Medulla oblongata (tissue), 1 donor: ENCODE measurements at regions not wholly inside any gene's neighbourhood (a gene's known extent, or its start where the extent isn't known, plus 50 kb on each side); places are given as distances from the start of the nearest gene placed in this dataset.
A peak's percentile ranks its signal among the peaks of the same experiment; 100 is the strongest.

ENCODE experiments used
- DNase-seq: peaks from one replicate; pipeline ENCODE4 v3.0.0-alpha.2; 2015; ENCODE audit errors: extremely low spot score

GRCh38 chr4:125940426-125940825 is 625.7 kb downstream of the FAT4 start:
- no peak for DNase-seq

DNA sequence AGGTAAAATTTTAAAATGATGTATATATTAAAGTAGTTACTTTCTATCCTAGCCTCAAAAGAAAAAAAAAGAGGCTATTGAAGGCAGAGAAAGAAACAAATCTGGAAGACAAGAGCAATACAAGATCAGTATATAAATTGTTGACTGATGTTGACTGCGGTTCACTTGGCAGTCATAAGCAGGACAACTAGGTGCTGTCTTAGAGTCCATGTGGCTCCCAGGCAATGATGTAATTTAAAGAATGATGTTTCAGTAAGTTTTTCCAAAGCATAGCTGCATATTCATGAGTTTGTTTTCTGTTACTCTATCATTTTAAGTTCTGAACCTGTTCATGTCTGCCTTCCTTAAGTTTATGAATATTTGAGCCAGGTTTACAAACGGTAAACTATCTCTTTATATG is 630.2 kb downstream of the FAT4 start:
- no peak for DNase-seq

DNA sequence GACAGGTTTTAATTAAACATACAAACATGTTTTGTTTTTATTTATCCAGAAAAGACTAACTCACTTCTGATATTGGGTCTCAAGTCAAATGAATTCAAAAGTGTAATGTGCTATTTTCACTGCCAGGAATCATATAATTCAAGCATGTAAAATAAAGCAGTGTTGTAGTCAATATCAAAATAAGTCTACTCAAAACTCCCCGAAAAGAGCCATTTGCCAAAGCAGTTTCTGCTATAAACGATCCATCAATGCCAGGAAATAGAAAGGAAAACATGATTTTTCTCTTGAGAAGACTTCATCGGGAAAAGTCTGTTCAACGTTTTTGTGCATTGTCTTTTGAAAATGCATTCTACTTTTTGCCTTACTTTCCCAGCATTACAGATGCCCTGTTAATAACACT is 633.3 kb downstream of the FAT4 start:
- no peak for DNase-seq

GRCh38 chr4:125951261-125951887 is 636.6 kb downstream of the FAT4 start:
- peak; percentile 19 for DNase-seq

GRCh38 chr4:125952631-125953030 is 637.9 kb downstream of the FAT4 start:
- no peak for DNase-seq

GRCh38 chr4:125956276-125956675 is 641.5 kb downstream of the FAT4 start:
- no peak for DNase-seq

- no peak for DNase-seq
Measured at GRCh38 chr4:125958519-125958918, 643.8 kb downstream of the FAT4 start.

- DNase-seq: no peak
Measured at GRCh38 chr4:125961626-125962025, 646.9 kb downstream of the FAT4 start.

GRCh38 chr4:125975861-125976397 is 661.2 kb downstream of the FAT4 start:
- no peak for DNase-seq

- no peak for DNase-seq
Measured at GRCh38 chr4:125979950-125980349, 665.2 kb downstream of the FAT4 start.

DNA sequence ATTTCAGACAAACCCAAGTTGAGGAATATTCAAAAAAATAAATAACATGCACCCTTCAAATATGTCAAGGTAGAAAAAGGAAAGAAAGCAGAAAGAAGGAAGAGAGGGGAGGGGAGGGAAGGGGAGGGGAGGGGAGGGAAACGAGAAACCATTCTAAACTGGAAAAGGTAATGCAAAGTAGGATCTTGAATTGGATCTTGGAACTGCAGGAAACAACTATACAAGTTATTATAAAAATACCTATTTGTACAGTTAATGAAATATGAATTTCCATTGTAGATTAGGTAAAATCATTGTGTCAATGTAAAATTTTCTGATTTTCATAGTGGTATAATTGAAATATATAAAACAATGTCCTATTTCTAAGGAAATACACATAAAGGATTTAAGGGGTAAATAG is 668.4 kb downstream of the FAT4 start:
- no peak for DNase-seq

DNA sequence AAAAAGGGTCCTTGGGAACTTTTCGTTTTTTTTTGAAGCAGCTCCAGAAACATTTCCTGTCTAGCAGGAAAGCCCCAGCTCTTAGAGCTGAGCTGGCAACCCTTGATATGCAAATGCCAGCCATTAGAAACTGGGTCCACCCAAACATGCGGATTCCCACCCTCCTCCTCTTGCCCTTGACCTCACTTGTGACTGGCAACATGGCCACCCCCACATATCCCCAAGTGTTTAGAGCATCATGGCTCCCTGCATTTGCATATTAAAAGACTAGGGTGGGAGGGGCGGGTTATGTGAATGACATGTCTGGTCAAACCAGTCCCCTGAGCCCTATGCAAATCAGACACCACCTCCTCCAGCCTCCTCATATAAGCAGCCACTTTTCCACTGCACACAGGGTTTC is 671.1 kb downstream of the FAT4 start:
- DNase-seq: no peak

GRCh38 chr4:125986307-125986706 is 671.6 kb downstream of the FAT4 start:
- DNase-seq: no peak

- DNase-seq: no peak
Measured at GRCh38 chr4:125988464-125988863, 673.7 kb downstream of the FAT4 start.

DNA sequence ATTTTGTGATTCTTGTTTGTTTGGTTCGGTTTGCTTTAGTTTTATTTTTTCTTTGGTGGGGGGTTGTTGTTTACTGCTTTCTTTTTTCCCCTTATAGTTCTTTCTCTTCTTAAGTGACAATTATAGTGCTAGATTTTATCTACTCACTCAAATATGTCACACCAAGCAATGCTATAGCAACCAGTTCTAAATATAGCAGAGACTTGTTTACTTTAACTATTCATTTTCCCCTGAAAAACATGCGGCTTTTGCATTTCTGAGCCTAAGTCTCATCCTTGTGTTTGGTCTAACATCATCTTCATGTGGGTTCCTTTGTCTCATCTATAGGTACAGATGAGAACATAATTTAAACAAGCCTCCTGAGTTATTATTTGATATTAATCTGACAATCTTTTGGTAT is 676.6 kb downstream of the FAT4 start:
- no peak for DNase-seq

DNA sequence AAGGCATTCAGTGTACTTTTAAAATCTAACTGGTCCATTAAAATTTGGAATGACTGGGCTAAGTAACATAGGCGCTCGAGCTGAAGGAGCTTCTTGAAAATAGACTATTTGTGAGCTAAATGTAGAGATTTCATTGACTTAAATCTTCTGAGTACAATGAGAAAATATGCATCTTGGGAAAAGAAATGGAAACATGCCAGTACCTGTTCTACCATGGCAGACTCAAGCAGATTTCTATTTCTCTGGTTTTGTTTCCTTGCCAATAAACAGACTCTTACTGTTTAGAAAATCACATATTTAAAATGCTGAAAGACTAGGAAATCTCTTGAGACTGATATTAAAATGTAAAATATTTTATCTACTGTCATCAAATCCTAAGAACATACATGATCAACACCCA is 678.1 kb downstream of the FAT4 start:
- no peak for DNase-seq

- DNase-seq: no peak
Measured at GRCh38 chr4:125994024-125994423, 679.3 kb downstream of the FAT4 start.

- DNase-seq: no peak
Measured at GRCh38 chr4:125994430-125994829, 679.7 kb downstream of the FAT4 start.

DNA sequence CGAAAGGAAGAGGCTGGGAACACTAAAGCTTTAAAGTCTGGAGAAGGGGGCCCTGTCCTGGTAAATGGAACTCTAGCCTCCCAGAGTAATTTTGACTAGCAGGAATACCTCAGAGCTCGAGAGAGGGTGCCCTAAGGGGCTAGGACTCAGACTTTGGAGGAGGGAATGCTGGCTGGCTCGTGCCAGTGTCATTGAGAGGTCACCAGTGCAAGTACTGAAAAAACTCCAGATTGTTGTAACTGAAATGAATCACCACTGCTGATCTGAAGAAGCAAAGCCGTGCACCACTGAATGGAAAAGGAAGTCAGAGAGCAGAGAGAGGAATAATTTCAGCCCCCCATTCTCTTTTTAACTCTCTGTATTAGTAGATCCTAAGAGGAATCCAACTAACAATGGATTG is 690.2 kb downstream of the FAT4 start:
- no peak for DNase-seq

DNA sequence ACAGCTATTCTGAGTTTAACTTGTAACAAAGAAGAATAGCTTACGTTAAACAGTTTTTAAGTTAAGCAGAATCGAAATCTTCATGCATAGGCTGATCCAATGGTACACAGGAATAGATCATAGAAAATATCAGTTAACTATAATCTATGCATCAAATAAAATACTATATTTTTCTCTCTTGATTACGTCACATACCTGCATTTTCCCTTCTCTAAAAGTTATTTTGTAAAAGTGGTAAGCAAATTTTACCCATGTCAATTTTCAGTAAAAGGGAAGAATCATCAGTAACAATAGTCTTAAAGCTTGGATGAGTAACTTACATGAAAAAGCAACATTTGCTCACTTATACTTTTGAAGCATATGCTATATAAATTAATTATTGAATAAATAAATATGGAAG is 692.4 kb downstream of the FAT4 start:
- DNase-seq: no peak

DNA sequence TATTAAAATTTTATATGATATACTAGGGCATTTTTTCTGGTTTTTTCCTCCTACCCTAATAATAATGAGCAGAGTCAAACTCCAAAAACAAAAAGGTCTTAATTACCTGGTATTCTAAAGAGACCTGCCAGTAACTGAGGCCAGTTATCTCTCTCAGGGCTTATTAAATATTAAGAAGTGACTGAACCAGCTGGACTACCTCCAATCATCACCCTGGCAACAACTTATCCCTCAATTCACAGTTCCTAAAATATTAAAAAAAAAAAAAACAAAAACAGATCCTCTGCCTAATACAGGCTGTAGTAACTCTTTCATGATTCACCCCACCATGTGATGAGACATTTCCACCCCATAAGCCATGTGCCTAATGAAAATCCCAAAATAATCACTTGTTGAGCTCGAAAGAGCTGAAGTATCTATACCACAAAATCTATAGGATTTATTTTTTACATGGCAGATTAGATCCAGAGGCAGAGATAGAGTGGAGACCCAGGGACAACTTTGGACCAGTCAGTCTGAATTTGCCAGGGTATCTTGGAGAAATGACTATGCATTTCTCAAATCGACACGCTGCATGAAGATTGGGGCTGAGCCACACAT is 698.0 kb downstream of the FAT4 start:
- no peak for DNase-seq

GRCh38 chr4:126018274-126018673 is 703.5 kb downstream of the FAT4 start:
- no peak for DNase-seq

GRCh38 chr4:126023896-126024295 is 709.1 kb downstream of the FAT4 start:
- DNase-seq: no peak

DNA sequence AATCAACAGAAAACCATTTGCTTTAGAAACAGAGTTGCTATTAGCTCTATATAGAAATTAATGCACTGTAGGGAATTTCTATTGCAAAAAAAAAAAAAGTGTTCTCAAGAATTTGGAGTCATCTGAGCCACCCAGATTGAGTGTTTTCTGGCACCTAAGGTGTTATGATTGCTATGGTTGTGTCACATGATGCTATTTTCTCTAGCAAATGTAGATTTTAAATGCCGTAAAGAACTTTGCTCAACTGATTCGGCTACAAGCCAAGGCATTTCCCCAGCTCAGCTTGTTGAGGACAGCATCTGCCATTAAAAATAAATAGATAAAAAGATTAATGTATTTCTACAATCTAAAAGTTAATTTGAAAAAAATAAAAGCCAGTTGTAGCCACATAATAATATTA is 712.8 kb downstream of the FAT4 start:
- DNase-seq: no peak
